ENCODE measurements at regions not wholly inside any gene's neighbourhood (a gene's known extent, or its start where the extent isn't known, plus 50 kb on each side); places are given as distances from the start of the nearest gene placed in this dataset.

GRCh38 chr10:61279400-61279799, 173.8 kb downstream of the TMEM26 start (continued):
- TF ChIP-seq REST (IDR thresholded peaks at IDR 0.05) = no peak
- TF ChIP-seq CTCF (IDR thresholded peaks at IDR 0.05; ENCODE audit: low read depth, low read length, missing input control) = no peak
- TF ChIP-seq SP1 (IDR thresholded peaks at IDR 0.05) = no peak
- TF ChIP-seq TAF1 (conservative IDR thresholded peaks at IDR 0.05) = no peak
- TF ChIP-seq HNF4A (conservative IDR thresholded peaks at IDR 0.05) = no peak
- no peak for TF ChIP-seq ATF3 (IDR thresholded peaks at IDR 0.05)
- TF ChIP-seq YY1 (IDR thresholded peaks at IDR 0.05) = no peak
- no peak for TF ChIP-seq HNF4G (IDR thresholded peaks at IDR 0.05)

GRCh38 chr10:61278556-61278955, 174.6 kb downstream of the TMEM26 start:
- TF ChIP-seq HNF4G (IDR thresholded peaks at IDR 0.05) = no peak
- no peak for TF ChIP-seq REST (IDR thresholded peaks at IDR 0.05)
- TF ChIP-seq RAD21 (IDR thresholded peaks at IDR 0.05) = no peak
- TF ChIP-seq TAF1 (conservative IDR thresholded peaks at IDR 0.05) = no peak
- TF ChIP-seq FOXA2 (IDR thresholded peaks at IDR 0.05) = no peak
- no peak overlapping the region for H3K9ac ChIP-seq (ENCODE audit: low read depth in 1 of 2, low read length in 2 of 2)
- no peak overlapping the region for H3K27ac ChIP-seq (ENCODE audit: low read depth in 1 of 2, low read length in 2 of 2)
- H3K4me1 ChIP-seq (ENCODE audit: control insufficient read depth in 4 of 4, insufficient read depth in 4 of 4, low read length in 3 of 4) = no peaks in the 10 kb centered on the region
- no peaks in the 10 kb centered on the region for H3K9me3 ChIP-seq (ENCODE audit: control insufficient read depth in 4 of 4, low read length in 3 of 4)
- H3K27me3 ChIP-seq (ENCODE audit: control insufficient read depth in 4 of 4, insufficient read depth in 4 of 4, low read length in 3 of 4) = peaks cover 0 to 3% (median 0%) of the 10 kb centered on the region in 4 donors
- no peak for DNase-seq (ENCODE audit: low spot score)
- no peak overlapping the region for H3K4me3 ChIP-seq (ENCODE audit: low read depth in 1 of 3, low read length in 3 of 3)
- no peaks in the 10 kb centered on the region for H3K36me3 ChIP-seq (ENCODE audit: control insufficient read depth in 4 of 4, insufficient read depth in 3 of 4, low read depth in 1 of 4, low read length in 3 of 4)
- 87% methylated on average over 2 of the region's 2 CpGs for WGBS

GRCh38 chr10:61272781-61273180, 180.4 kb downstream of the TMEM26 start:
- Histone ChIP-seq H3K9me3 (ENCODE audit: control insufficient read depth in 4 of 4, low read length in 3 of 4) (no peaks in the 10 kb centered on the region), H3K4me1 (ENCODE audit: control insufficient read depth in 4 of 4, insufficient read depth in 4 of 4, low read length in 3 of 4) (no peaks in the 10 kb centered on the region), H3K4me3 (ENCODE audit: low read depth in 1 of 3, low read length in 3 of 3) (no peak overlapping the region), H3K9ac (ENCODE audit: low read depth in 1 of 2, low read length in 2 of 2) (no peak overlapping the region), H3K36me3 (ENCODE audit: control insufficient read depth in 4 of 4, insufficient read depth in 3 of 4, low read depth in 1 of 4, low read length in 3 of 4) (no peaks in the 10 kb centered on the region), H3K27me3 (ENCODE audit: control insufficient read depth in 4 of 4, insufficient read depth in 4 of 4, low read length in 3 of 4) (no peaks in the 10 kb centered on the region), H3K27ac (ENCODE audit: low read depth in 1 of 2, low read length in 2 of 2) (no peak overlapping the region)
- TF ChIP-seq REST (IDR thresholded peaks at IDR 0.05) = no peak
- no peak for TF ChIP-seq ZBTB33 (IDR thresholded peaks at IDR 0.05)
- no peak for TF ChIP-seq HNF4A (conservative IDR thresholded peaks at IDR 0.05)
- no peak for DNase-seq (ENCODE audit: low spot score)

Data from liver (tissue), 8 donors.